ENCODE measurements at regions not wholly inside any gene's neighbourhood (a gene's known extent, or its start where the extent isn't known, plus 50 kb on each side); places are given as distances from the start of the nearest gene placed in this dataset.

DNA sequence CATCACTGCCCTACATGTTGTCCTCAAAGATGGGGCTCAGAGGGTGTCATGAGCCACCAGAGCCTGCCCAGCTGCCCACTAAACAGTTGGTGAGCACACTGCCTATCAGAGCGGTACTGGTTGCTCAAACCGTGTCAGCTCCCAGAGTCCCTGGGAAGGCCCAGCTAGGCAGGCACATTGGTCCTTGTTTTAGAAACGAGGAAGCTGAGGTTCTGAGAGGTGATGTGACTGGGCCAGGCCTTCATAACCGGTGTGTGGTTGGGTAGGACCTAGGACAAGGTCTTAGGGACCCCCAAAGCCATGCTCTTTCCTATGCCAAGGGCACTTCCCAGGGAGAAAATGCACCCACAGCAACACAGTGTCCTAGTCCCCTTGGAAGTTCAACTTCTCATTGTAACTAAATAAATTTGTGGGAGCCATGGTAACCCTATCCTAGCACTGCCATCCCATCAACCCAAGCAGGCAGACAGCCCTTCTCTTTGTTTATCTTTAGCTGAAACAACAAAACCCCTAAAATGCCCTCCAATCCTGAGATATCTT, 174.7 kb upstream of the PDE1C start:
- CTCF ChIA-PET: no interaction called here
- Mint-ChIP-seq H3K27ac (ENCODE audit: unreplicated experiment) (no peak overlapping the region), H3K4me3 (ENCODE audit: low read depth, unreplicated experiment) (no peak overlapping the region), H3K27me3 (ENCODE audit: unreplicated experiment) (no peaks in the 10 kb centered on the region), H3K4me1 (ENCODE audit: low read depth, unreplicated experiment) (no peaks in the 10 kb centered on the region), H3K9me3 (ENCODE audit: low read depth, unreplicated experiment) (no peaks in the 10 kb centered on the region), H3K36me3 (ENCODE audit: insufficient read depth, unreplicated experiment) (no peaks in the 10 kb centered on the region)
- BruUV-seq (replicated peaks): no TSS peak
- intact Hi-C loops (cut with micrococcal nuclease; ENCODE audit: unreplicated experiment): no loop called here
- no peak for DNase-seq
- TF ChIP-seq CTCF (IDR thresholded peaks at IDR 0.05; ENCODE audit: unreplicated experiment): no peak

- no peak for DNase-seq
- intact Hi-C loops (cut with micrococcal nuclease; ENCODE audit: unreplicated experiment): no loop called here
- CTCF ChIA-PET: no interaction called here
- no TSS peak for BruUV-seq (replicated peaks)
- no peaks in the 10 kb centered on the region for H3K36me3 Mint-ChIP-seq (ENCODE audit: insufficient read depth, unreplicated experiment)
- no peaks in the 10 kb centered on the region for H3K4me1 Mint-ChIP-seq (ENCODE audit: low read depth, unreplicated experiment)
- no peak for TF ChIP-seq CTCF (IDR thresholded peaks at IDR 0.05; ENCODE audit: unreplicated experiment)
- H3K27me3 Mint-ChIP-seq (ENCODE audit: unreplicated experiment): no peaks in the 10 kb centered on the region
- no peaks in the 10 kb centered on the region for H3K9me3 Mint-ChIP-seq (ENCODE audit: low read depth, unreplicated experiment)
- no peak overlapping the region for H3K4me3 Mint-ChIP-seq (ENCODE audit: low read depth, unreplicated experiment)
- H3K27ac Mint-ChIP-seq (ENCODE audit: unreplicated experiment): no peak overlapping the region
These were observed 173.6 kb upstream of the PDE1C start for GRCh38 chr7:32243687-32244290.

GRCh38 chr7:32242436-32242835, 172.2 kb upstream of the PDE1C start:
- CTCF ChIA-PET: no interaction called here
- no TSS peak for BruUV-seq (replicated peaks)
- TF ChIP-seq CTCF (IDR thresholded peaks at IDR 0.05; ENCODE audit: unreplicated experiment): no peak
- Mint-ChIP-seq H3K27ac (ENCODE audit: unreplicated experiment) (no peak overlapping the region), H3K4me1 (ENCODE audit: low read depth, unreplicated experiment) (no peaks in the 10 kb centered on the region), H3K27me3 (ENCODE audit: unreplicated experiment) (no peaks in the 10 kb centered on the region), H3K36me3 (ENCODE audit: insufficient read depth, unreplicated experiment) (no peaks in the 10 kb centered on the region), H3K9me3 (ENCODE audit: low read depth, unreplicated experiment) (no peaks in the 10 kb centered on the region), H3K4me3 (ENCODE audit: low read depth, unreplicated experiment) (no peak overlapping the region)
- DNase-seq: no peak
- intact Hi-C loops (cut with micrococcal nuclease; ENCODE audit: unreplicated experiment): no loop called here

GRCh38 chr7:32241636-32242035, 171.4 kb upstream of the PDE1C start:
- CTCF ChIA-PET: no interaction called here
- no peak overlapping the region for H3K27ac Mint-ChIP-seq (ENCODE audit: unreplicated experiment)
- no TSS peak for BruUV-seq (replicated peaks)

More at GRCh38 chr7:32241636-32242035, 171.4 kb upstream of the PDE1C start:
- Mint-ChIP-seq H3K9me3 (ENCODE audit: low read depth, unreplicated experiment) (no peaks in the 10 kb centered on the region), H3K4me1 (ENCODE audit: low read depth, unreplicated experiment) (no peaks in the 10 kb centered on the region), H3K36me3 (ENCODE audit: insufficient read depth, unreplicated experiment) (no peaks in the 10 kb centered on the region), H3K27me3 (ENCODE audit: unreplicated experiment) (no peaks in the 10 kb centered on the region), H3K4me3 (ENCODE audit: low read depth, unreplicated experiment) (no peak overlapping the region)
- no peak for TF ChIP-seq CTCF (IDR thresholded peaks at IDR 0.05; ENCODE audit: unreplicated experiment)
- no peak for DNase-seq
- intact Hi-C loops (cut with micrococcal nuclease; ENCODE audit: unreplicated experiment): no loop called here
